HG03521 (cell line): ENCODE measurements at regions not wholly inside any gene's neighbourhood (a gene's known extent, or its start where the extent isn't known, plus 50 kb on each side); places are given as distances from the start of the nearest gene placed in this dataset.
A peak's percentile ranks its signal among the peaks of the same experiment; 100 is the strongest.

Experiments
- ATAC-seq: cut with Tn5 transposase; IDR thresholded peaks from one replicate; pipeline ENCODE4 v1.9.1; 2021; ENCODE audit warnings: mild to moderate bottlenecking, moderate library complexity; ENCODE audit not compliant: unreplicated experiment

- ATAC-seq = no peak
Observed at GRCh38 chr12:131606218-131606901, 104.5 kb upstream of the SFSWAP start.

GRCh38 chr12:131607658-131608447 lies 103.0 kb upstream of the SFSWAP start:
- peak; percentile 52 for ATAC-seq

GRCh38 chr12:131608740-131609690 lies 101.9 kb upstream of the SFSWAP start:
- no peak for ATAC-seq

GRCh38 chr12:131609762-131610161 lies 101.1 kb upstream of the SFSWAP start:
- no peak for ATAC-seq

GRCh38 chr12:131610181-131610580 lies 100.7 kb upstream of the SFSWAP start:
- no peak for ATAC-seq

GRCh38 chr12:131610891-131611290 lies 100.0 kb upstream of the SFSWAP start:
- no peak for ATAC-seq

- no peak for ATAC-seq
Observed at GRCh38 chr12:131611416-131612091, 99.3 kb upstream of the SFSWAP start.

GRCh38 chr12:131612092-131612755 lies 98.7 kb upstream of the SFSWAP start:
- ATAC-seq = no peak

GRCh38 chr12:131613186-131613585 lies 97.7 kb upstream of the SFSWAP start:
- ATAC-seq = no peak

GRCh38 chr12:131613678-131614077 lies 97.2 kb upstream of the SFSWAP start:
- no peak for ATAC-seq

GRCh38 chr12:131615326-131616042 lies 95.4 kb upstream of the SFSWAP start:
- no peak for ATAC-seq

GRCh38 chr12:131616043-131616700 lies 94.7 kb upstream of the SFSWAP start:
- no peak for ATAC-seq

- ATAC-seq = no peak
Observed at GRCh38 chr12:131616738-131617137, 94.2 kb upstream of the SFSWAP start.

- no peak for ATAC-seq
Observed at GRCh38 chr12:131617179-131617578, 93.7 kb upstream of the SFSWAP start.

GRCh38 chr12:131617596-131618302 lies 93.1 kb upstream of the SFSWAP start:
- no peak for ATAC-seq

GRCh38 chr12:131618303-131618658 lies 92.6 kb upstream of the SFSWAP start:
- no peak for ATAC-seq

GRCh38 chr12:131618701-131619100 lies 92.2 kb upstream of the SFSWAP start:
- ATAC-seq = no peak

- no peak for ATAC-seq
Observed at GRCh38 chr12:131619106-131619642, 91.7 kb upstream of the SFSWAP start.
